H1 (cell line): ENCODE measurements at regions not wholly inside any gene's neighbourhood (a gene's known extent, or its start where the extent isn't known, plus 50 kb on each side); places are given as distances from the start of the nearest gene placed in this dataset.

Experiments
- BRCA1 ChIP-seq: IDR thresholded peaks from 2 replicates; pipeline ENCODE4 v1.6.1; 2012; ENCODE audit warnings: low read depth, low read length, improper control_type of control experiment
- CTBP2 ChIP-seq: IDR thresholded peaks from 2 replicates; pipeline ENCODE4 v1.7.0; 2011; ENCODE audit warnings: borderline replicate concordance, mild to moderate bottlenecking, moderate library complexity, mixed read lengths, low read length; ENCODE audit not compliant: insufficient read depth, insufficient read length
- SP4 ChIP-seq: IDR thresholded peaks from 2 replicates; pipeline ENCODE4 v1.6.1; 2012; ENCODE audit warnings: low read length, inconsistent platforms
- SRF ChIP-seq: IDR thresholded peaks from 2 replicates; pipeline ENCODE4 v1.6.1; 2011; ENCODE audit warnings: mild to moderate bottlenecking, low read depth, low read length, moderate library complexity
- TF ChIP-seq, protein P1 (sequence below): IDR thresholded peaks from 2 replicates; pipeline ENCODE4 v1.6.1; 2011; ENCODE audit warnings: low read depth, mild to moderate bottlenecking, low read length; ENCODE audit not compliant: insufficient read depth

DNA sequence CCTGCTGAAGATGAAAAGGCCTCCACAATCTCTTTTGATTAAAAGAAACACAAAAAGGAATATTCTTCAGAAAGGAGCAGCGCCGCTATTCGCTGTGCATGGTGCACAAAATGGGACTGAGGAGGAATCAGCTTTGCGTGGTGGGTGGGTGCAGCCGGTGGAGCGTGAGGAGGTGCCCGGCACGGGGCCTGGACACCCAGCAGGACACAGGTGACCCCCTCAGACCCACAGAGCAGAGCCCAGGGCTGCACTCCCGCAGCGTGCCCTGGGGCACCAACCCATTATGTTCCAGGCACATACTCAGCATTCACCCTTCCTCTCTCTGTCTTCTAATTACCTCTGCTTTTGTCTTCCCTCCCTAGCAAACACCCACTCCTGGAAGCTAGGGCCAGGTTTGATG lies 238.0 kb upstream of the PPP2R2D start (continued):
- TF ChIP-seq BRCA1 (no peak), SP4 (no peak), CTBP2 (no peak), SRF (no peak)
- TF ChIP-seq, protein P1, sequence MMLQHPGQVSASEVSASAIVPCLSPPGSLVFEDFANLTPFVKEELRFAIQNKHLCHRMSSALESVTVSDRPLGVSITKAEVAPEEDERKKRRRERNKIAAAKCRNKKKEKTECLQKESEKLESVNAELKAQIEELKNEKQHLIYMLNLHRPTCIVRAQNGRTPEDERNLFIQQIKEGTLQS: no peak
